ENCODE measurements at regions not wholly inside any gene's neighbourhood (a gene's known extent, or its start where the extent isn't known, plus 50 kb on each side); places are given as distances from the start of the nearest gene placed in this dataset.
A peak's percentile ranks its signal among the peaks of the same experiment; 100 is the strongest.
"Not testable (repeated sequence)": the region's sequence is repeated elsewhere in the genome, so short reads cannot be mapped to it uniquely, and the experiment has no call there.

DNA sequence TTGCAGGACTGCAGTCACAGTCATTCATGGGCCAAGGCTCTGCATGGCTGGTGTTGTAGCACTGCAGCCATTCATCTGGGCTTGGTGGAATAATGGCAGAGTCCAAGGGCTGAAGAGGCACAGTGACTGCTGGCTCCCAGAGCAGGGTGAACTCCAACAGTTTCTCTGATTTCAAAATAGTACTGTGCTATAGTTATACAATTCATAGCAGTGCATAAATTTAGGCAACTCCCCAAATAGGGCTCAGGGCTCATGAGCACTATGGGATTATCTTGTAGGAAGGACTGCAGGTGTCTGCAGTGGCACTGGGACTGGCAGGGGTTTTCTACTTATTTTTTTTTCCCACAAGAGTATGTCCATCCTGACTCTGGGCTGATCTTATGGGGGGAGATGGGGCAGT is 642.5 kb upstream of the SGCD start:
- FAIRE-seq = no peak

DNA sequence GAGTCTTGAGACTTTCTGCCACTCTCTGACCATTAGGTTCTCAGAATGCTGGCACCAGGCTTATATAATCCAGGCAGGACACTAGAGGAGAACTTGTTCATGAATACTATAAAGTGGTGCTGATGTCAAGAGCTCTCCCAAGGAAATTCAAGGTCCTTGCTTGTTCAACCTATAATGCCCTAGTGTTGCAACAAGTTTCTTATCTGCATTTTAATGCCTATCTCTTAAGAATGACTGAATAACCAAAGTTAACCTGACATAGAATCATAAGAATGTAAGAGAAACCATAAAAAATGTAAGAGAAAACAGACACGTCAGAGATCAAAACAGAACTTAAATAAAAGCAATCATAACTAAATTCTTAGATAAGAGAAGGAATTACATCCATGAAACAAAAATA is 640.8 kb upstream of the SGCD start:
- FAIRE-seq (no peak), DNase-seq (ENCODE audit: low spot score) (no peak)

More for the DNA sequence above, 642.5 kb upstream of the SGCD start:
- no peak for DNase-seq (ENCODE audit: low spot score)

DNA sequence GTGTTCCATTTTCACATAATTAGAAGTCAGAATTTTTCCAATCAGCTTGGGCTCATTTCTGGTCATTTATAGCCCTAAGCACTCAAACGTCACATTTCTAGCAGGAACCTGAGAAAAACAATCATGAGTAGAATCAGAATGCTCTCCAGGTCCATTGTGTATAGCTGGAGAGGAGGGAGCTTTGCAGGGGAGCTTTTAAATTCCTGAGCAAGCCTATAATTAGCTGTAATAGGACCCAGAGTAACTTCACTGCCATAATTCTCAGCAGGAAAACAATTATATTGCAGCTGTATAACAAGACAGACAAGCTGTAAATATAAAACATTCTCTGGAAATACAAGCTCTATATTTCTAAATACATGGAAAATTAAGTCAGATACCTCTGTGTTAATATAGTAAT is 637.6 kb upstream of the SGCD start:
- FAIRE-seq (no peak), DNase-seq (ENCODE audit: low spot score) (no peak)

DNA sequence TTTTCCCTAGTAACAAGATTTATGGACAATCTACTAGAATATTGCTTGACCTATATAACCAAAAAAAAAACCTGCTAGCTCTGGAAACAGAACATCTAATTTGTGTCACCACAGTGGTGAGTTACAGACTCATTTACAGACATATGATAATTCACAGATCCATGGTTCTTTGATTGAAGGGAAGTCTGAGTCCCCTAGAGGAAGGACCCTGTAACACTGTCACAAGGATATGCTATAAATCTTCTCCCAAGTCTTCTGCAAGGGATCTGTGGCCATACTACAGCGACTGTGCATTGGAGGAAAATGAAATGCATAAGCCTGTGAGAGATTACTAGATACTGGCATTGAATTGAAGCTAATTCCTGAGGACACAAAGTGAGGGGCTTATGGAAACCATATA is 630.6 kb upstream of the SGCD start:
- FAIRE-seq = no peak
- no peak for DNase-seq (ENCODE audit: low spot score)

DNA sequence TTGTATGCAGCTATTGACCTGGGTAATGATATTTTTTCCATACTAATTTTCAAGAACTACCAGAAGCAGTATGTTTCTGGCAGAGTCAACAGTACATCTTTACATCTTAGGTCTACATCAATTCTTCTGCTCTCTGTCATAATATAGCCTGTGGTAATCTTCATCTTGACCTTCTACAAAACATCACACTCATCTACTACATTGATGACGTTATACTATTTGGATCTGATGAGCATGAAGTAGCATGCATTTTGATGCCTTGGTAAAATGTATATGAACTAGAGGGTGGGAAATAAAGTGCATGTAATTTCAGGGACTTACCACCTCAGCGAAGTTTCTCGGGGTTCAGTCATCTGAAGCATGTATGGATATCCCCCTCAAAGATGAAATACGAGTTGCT is 629.7 kb upstream of the SGCD start:
- DNase-seq (ENCODE audit: low spot score) = no peak

DNA sequence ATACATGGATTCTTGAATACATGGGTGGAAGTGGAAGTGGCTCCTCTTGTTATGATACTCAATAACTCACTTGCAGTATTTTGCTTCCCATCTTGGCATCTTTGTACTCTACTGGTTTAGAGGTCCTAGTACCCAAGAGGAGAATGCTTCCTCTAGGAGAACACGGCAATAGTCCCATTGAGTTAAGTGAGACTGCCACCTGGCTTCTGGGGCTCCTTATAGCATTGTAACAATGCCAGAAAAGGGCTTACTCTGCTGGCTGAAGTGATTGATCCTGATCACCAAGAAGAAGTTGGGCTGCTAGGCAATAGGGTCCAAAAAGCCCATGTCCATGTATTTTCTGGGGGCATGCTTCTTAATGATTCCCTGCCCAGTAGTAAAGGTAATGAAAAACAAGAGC is 627.6 kb upstream of the SGCD start:
- DNase-seq (ENCODE audit: low spot score) (no peak), FAIRE-seq (no peak)

More for the DNA sequence above, 629.7 kb upstream of the SGCD start:
- FAIRE-seq = no peak

DNA sequence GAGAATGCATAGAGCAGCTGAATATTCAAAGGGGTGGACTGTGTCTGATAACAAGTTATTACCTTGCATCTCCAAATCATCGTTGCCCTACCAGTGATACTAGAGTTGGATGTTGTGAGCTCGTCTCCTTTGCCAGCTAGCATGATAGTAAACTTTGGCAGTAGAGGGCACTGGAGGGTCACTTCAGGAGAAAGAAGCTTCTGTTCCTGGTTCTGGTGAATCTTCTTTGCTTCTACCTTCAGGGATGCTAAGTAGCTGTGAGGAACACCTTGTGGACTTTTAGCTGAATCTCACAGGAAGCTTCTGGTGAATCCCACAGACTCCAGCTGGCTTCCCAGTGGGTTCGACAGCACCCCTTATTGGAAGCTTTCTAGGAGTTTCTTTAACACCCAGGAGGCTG is 626.6 kb upstream of the SGCD start:
- FAIRE-seq (no peak), DNase-seq (ENCODE audit: low spot score) (no peak)

DNA sequence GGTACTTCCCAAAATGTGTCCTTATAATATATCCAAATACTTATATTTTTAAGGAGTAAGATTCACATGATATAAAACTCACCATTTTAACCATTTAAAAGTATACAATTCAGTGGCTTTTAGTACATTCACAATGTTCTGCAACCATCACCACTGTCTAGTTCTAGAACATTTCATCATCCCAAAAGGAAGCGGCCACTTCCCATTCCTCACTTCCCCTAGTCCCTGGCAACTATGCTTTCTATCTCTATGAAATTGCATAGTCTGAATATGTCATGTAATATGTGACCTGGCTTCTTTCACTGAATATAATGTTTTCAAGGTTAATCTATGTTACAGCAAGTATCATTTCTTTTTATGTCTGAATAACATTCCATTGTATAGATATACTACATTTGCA is 615.1 kb upstream of the SGCD start:
- FAIRE-seq (no peak), DNase-seq (ENCODE audit: low spot score) (no peak)

DNA sequence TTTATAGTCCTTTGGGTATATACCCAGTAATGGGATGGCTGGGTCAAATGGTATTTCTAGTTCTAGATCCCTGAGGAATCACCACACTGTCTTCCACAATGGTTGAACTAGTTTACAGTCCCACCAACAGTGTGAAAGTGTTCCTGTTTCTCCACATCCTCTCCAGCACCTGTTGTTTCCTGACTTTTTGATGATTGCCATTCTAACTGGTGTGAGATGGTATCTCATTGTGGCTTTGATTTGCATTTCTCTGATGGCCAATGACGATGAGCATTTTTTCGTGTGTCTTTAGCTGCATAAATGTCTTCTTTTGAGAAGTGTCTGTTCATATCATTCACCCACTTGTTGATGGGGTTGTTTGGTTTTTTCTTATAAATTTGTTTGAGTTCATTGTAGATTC is 612.5 kb upstream of the SGCD start:
- FAIRE-seq; DNase-seq (ENCODE audit: low spot score): not testable (repeated sequence)

DNA sequence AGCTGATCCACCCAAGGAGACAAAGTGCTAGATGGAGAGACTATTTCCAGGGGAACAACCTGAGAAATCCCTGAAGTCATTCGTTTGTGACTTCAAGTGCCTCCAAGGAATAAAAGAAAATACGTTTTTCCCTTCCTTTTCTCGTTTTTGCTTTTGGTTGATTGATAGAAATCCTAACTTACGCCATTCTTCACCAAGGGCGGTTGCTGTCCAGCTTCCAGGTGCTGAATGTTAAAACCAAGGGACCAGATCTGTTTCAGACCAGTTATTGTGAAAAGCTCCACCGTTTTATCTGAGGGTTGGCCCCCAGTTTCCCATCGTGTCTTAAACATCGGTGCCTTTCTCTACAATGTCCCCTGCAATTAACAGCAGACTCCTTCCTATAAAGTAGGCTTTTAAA is 600.7 kb upstream of the SGCD start:
- FAIRE-seq (no peak), DNase-seq (ENCODE audit: low spot score) (no peak)

DNA sequence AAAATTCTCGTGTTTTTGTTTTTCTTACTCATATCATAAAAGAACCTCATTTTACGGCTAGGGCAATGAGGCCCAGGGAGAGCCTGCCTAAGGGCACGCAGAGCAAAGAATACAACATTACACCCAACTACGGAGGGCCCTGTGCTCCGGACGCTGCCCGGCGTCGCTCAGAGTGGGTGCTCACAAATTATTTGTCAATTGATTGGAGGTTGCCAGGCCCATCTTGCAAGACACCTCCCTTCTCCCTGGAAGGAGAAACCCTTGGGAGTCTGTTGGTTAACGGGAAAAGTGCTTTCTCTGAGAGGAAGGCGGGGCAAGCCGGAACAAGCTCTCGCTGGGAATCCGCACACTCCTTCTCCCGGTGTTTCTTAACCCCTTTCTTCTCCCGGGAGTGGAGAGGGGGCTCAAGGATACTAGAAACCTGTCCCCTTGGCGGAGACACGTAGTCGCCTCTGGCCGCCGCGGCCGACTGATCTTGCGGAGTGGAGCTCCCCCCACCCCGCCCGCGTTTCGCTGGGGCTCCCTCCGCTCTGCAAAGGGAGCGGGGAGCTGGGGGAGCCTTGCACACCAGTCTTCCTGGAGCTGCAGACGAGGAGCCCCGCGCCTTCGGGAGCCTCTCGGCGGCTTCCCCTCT is 599.3 kb upstream of the SGCD start:
- FAIRE-seq (no peak), DNase-seq (ENCODE audit: low spot score) (no peak)

DNA sequence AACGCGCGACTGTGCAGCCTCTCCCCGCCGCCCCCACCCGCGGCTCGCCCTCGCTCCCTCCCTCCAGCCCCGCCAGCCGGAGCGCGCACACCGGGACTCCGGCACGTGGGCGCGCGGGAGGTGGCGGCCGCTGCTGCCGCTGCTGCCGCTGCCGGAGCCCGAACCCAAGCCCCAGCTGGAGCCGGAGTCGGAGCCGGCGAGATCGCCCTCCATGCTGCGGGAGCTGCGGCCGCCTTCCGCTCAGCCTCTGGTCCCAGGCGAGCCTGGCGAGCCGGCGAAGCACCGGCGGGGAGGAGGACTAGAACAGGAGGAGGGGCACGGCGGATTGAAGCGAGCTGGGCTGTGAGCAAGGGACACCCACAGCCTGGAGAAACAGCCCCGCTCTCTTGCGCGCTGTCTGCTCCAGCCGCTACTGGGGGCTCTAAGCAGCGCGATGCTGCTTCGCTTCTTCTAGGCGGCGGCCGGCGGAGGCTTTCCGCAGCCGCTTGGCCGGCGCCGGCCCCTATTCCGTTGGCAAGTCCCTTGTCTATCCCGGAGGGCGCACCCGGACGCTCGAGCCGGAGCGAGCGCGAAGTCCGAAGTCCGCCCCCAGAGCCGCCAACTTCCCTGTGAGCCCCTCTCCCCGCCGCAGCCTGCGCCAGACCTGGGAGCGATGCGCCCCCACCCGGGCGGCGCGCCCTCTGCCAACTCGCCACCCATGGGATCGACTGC is 598.7 kb upstream of the SGCD start:
- no peak for FAIRE-seq

DNA sequence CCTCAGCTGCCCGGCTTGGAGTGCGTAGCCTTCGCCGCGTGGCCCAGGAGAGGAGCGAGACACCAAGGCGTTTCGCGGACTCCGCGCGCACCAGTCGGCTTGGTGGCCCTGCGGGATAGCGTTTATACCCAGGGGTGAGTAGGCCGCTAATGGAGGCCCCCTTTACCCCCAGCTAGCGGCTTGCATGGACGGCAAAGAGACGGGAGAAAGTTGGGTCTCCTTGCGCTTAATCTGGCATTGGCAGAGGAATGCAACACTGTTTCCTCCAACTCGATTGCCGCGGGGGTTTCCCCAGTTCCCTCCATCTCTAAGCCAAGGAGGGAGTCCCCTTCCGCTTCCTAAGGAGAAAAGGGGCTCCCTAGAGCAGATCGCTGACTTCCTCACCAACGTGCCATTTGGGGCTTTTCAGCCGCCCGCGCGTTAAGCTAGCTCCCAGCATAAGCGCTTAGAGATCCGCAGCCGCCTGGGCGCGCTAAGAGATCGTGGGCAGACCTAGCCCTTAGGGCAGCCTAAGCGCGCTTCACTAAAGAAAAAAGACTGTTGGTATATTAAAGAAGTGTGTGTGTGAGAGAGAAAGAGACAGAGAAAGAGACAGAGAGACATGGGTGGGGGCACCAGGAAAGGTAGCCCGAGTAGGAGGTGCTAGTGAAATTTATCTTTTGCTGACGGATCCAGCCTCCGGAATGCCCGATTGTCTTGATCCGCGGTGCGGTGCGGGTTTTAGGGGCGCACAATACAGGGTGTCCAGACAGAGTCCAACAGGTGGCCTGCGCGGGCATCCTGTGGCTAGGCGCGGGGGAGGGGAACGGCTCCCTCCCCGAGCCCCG is 597.9 kb upstream of the SGCD start:
- no peak for FAIRE-seq
- no peak for DNase-seq (ENCODE audit: low spot score)

More for the DNA sequence above, 598.7 kb upstream of the SGCD start:
- DNase-seq (ENCODE audit: low spot score) = no peak

DNA sequence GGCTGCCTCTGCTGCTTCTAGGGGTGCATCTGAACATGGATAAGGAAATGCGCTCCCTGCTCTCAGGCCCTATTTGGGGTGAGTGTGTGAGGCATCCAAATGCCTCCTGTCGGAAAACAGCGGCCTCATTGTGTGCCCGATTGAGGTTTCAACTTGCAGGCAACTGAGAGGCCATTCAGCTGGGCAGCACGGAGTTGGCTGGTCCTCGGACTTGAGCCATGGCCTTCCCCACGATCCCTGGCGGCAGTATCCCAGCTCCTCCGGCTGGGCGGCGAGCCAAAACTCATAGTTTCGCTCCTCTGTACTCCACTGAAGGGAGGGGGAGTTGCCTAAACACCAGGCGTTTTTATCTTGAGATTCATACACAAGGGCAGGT is 597.3 kb upstream of the SGCD start:
- no peak for FAIRE-seq
- DNase-seq (ENCODE audit: low spot score) = no peak

DNA sequence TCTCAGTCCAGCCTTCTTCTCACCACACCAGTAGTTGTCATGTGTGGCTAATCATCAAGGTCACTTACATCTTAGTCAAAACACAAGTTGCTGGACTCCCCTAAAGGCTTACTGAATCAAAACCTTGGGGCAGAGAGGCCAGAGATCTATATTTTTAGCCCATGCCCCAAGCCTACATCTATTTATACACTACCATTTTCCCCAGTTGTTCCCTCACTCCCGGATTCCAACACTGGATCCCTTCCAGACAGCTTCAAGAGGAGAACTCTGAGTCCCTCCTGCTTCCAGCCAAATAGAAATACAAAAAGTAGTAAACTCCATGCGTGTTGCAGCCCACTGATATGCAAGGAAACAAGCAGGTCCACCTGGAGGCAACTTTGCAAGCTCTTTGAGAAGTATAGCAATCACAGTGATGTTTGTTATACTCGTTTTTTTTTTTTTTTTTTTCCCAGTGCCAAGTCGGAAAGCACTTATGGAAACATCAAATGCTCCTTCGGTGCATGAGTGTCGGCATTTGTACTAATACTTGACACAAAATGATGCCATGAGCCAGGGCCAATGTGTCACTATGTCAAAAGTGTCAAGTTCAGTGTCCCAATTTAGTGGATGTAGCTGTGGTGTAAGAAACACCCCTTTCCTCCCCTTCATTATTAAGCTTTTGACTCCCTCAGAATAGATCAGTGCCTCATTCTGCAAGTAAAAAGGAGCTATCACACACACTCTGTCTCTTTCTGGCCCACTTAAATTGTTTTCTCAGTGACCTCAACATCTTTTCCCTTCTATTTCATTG is 594.2 kb upstream of the SGCD start:
- FAIRE-seq = no peak
- DNase-seq (ENCODE audit: low spot score) = no peak

DNA sequence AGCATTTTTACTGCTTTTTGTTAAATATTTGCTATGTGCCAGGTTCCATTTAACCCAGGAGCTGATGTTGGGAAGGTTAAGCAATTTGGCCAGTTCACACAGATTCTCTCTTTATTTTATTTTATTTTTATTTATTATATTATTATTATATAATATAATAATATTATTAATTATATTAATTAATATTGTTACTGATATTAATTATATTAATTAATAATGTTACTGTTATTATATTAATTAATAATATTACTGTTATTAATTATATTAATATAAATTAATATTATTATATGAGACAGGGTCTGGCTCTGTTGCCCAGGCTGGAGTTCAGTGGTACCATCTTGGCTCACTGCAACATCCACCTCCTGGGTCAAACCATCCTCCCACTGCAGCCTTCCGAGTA is 593.0 kb upstream of the SGCD start:
- no peak for DNase-seq (ENCODE audit: low spot score)
- FAIRE-seq = peak; percentile 45

DNA sequence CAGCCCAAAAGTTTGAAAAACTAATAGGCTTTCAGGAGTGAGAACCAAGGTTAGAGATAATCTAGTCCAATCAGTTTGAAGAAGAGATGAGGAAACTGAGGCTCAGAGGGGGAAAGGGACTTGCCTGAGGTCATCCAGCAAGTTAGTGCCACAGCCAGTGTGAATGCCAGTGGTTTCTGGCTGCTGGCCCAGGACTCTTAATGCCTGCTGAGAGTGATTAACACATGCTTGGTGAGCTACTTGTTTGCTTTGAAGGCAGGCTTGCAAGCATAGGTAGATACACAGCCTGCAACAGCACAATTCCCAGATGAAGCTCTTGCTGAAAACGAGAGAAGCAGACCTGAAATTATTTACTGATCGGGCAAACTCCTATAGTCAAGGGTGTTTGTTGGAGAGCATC is 591.6 kb upstream of the SGCD start:
- DNase-seq (ENCODE audit: low spot score) (no peak), FAIRE-seq (no peak)

DNA sequence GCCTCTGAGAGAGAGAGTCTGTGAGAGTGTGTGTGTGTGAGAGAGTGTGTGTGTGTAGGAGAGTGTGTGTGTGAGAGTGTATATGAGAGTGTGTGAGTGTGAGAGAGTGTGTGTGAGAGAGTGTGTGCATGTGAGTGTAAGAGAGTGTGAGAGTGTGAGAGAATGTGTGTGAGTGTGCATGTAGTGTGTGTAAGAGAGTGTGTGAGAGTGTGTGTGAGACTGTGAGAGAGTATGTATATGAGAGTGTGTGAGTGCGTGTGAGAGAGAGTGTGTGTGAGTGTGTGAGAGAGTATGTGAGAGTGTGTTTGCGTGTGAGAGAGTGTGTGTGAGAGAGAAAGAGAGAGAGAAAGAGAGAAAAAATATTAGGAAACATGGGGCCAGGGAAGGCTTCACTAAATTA is 588.3 kb upstream of the SGCD start:
- no peak for DNase-seq (ENCODE audit: low spot score)
- no peak for FAIRE-seq

DNA sequence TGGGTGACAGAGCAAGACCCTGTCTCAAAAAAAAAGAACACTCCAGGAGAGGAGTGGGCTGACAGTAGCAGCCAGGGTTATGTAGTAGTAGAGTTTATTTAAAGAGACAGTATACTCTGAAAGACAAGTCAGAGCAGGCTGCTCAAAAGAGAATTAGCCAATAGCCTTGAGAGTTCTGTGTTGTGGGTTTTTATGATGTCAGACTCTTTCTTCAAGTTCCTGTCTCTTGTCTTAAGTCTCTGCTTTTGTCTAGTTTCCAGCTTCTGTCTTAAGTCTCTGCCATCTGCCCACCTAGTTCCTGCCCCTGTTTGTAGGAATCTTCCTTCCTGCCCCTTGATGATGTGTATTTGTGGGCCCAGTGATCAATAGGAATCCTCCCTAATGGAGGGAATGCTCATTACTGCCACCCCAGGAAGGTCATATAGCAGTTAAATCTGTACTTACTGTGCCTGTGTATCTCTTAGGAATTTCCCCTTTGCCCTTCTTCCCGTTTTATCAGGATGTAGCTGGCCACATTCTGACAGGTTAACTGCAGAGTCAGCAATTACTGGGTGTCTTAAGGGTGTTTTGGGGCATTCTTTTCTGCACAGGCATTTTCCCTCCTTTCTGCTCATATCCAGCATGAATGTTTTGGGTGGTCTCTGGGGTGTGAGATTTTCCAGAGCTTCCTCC is 580.5 kb upstream of the SGCD start:
- DNase-seq (ENCODE audit: low spot score) = no peak
- no peak for FAIRE-seq

DNA sequence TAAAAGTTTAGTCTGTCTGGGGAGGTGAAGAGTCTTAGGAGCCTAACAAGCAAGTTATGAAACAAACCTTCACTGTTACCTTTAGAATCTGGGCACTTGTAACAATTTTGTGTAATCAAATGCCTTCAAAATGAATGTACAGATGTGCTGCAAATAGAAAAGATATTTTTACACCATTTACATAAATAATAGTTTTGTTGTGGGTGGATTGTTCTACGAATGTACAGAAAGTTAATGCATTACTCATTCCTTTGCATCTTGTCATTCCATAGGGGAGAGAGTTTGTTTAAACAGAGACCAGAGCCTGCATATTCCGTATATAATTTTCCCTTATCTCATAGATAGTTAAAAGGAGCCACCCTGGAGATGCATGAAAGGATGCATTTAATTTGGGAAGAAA is 576.9 kb upstream of the SGCD start:
- FAIRE-seq = no peak
- DNase-seq (ENCODE audit: low spot score) = no peak

DNA sequence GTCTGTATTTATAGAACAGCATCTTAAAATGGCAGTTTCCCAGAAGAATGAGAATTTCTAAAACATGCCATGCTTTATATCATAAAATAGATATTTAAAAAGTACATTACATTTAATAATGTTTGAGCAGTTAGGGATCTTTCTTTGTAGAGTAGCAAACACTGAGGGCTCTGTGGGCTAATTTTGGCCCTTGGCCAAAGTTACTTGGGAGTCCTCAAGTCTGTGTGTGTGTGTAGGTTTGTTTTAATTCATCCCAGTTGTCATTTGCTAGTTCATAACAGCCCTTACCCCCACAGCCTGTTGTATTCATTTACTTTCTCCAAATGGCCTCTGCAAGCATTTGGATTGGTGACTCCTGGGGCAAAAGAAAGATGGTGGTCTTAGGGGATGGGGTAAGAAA is 576.4 kb upstream of the SGCD start:
- DNase-seq (ENCODE audit: low spot score) (no peak), FAIRE-seq (no peak)
